ENCODE measurements at regions not wholly inside any gene's neighbourhood (a gene's known extent, or its start where the extent isn't known, plus 50 kb on each side); places are given as distances from the start of the nearest gene placed in this dataset.
"Not testable (repeated sequence)": the region's sequence is repeated elsewhere in the genome, so short reads cannot be mapped to it uniquely, and the experiment has no call there.

GRCh38 chr16:26395700-26396099, 671.0 kb upstream of the C16orf82 start:
- no peak for DNase-seq

- DNase-seq, result no peak
These were observed 670.1 kb upstream of the C16orf82 start for GRCh38 chr16:26396511-26397235.

GRCh38 chr16:26413780-26414179, 652.9 kb upstream of the C16orf82 start:
- no peak for DNase-seq

- DNase-seq, result not testable (repeated sequence)
These were observed 647.3 kb upstream of the C16orf82 start for GRCh38 chr16:26419458-26419857.

- DNase-seq, result no peak
These were observed 636.1 kb upstream of the C16orf82 start for GRCh38 chr16:26430618-26431017.

GRCh38 chr16:26433807-26434206, 632.9 kb upstream of the C16orf82 start:
- no peak for DNase-seq

- no peak for DNase-seq
These were observed 625.5 kb upstream of the C16orf82 start for GRCh38 chr16:26441178-26441577.

GRCh38 chr16:26442321-26442720, 624.4 kb upstream of the C16orf82 start:
- DNase-seq, result no peak

- no peak for DNase-seq
These were observed 619.2 kb upstream of the C16orf82 start for GRCh38 chr16:26447570-26447969.

- no peak for DNase-seq
These were observed 613.5 kb upstream of the C16orf82 start for GRCh38 chr16:26453215-26453614.

- DNase-seq, result no peak
These were observed 612.6 kb upstream of the C16orf82 start for GRCh38 chr16:26454102-26454501.

GRCh38 chr16:26456074-26456473, 610.7 kb upstream of the C16orf82 start:
- DNase-seq, result no peak

GRCh38 chr16:26457095-26457494, 609.6 kb upstream of the C16orf82 start:
- no peak for DNase-seq

- no peak for DNase-seq
These were observed 608.8 kb upstream of the C16orf82 start for GRCh38 chr16:26457882-26458281.

GRCh38 chr16:26464576-26465266, 602.0 kb upstream of the C16orf82 start:
- DNase-seq, result no peak

GRCh38 chr16:26474405-26474804, 592.3 kb upstream of the C16orf82 start:
- DNase-seq, result not testable (repeated sequence)

GRCh38 chr16:26475596-26475995, 591.1 kb upstream of the C16orf82 start:
- DNase-seq, result no peak

GRCh38 chr16:26491101-26491670, 575.5 kb upstream of the C16orf82 start:
- DNase-seq, result no peak

GRCh38 chr16:26491962-26492361, 574.8 kb upstream of the C16orf82 start:
- DNase-seq, result no peak

GRCh38 chr16:26493751-26494150, 573.0 kb upstream of the C16orf82 start:
- DNase-seq, result no peak

- DNase-seq, result no peak
These were observed 568.8 kb upstream of the C16orf82 start for GRCh38 chr16:26497896-26498295.

- DNase-seq, result no peak
These were observed 566.4 kb upstream of the C16orf82 start for GRCh38 chr16:26500326-26500725.

GRCh38 chr16:26505496-26505895, 561.2 kb upstream of the C16orf82 start:
- DNase-seq, result no peak

- not testable (repeated sequence) for DNase-seq
These were observed 557.8 kb upstream of the C16orf82 start for GRCh38 chr16:26508946-26509345.
